ENCODE measurements at regions not wholly inside any gene's neighbourhood (a gene's known extent, or its start where the extent isn't known, plus 50 kb on each side); places are given as distances from the start of the nearest gene placed in this dataset.

GRCh38 chr11:121944556-121945230, 171.3 kb downstream of the BLID start:
- DNase-seq (ENCODE audit: low read depth), result no peak

GRCh38 chr11:121938076-121938475, 177.9 kb downstream of the BLID start:
- no peak for DNase-seq (ENCODE audit: low read depth)

- DNase-seq (ENCODE audit: low read depth), result peak; percentile 76
These were observed 179.1 kb downstream of the BLID start for GRCh38 chr11:121936781-121937447.

- DNase-seq (ENCODE audit: low read depth), result no peak
These were observed 179.6 kb downstream of the BLID start for GRCh38 chr11:121936370-121936769.

GRCh38 chr11:121933694-121934093, 182.3 kb downstream of the BLID start:
- DNase-seq (ENCODE audit: low read depth), result no peak

GRCh38 chr11:121933294-121933693, 182.7 kb downstream of the BLID start:
- DNase-seq (ENCODE audit: low read depth), result no peak

GRCh38 chr11:121932646-121933185, 183.3 kb downstream of the BLID start:
- no peak for DNase-seq (ENCODE audit: low read depth)

- DNase-seq (ENCODE audit: low read depth), result no peak
These were observed 184.2 kb downstream of the BLID start for GRCh38 chr11:121931748-121932352.

GRCh38 chr11:121931121-121931520, 184.9 kb downstream of the BLID start:
- DNase-seq (ENCODE audit: low read depth), result no peak

GRCh38 chr11:121930004-121930965, 185.7 kb downstream of the BLID start:
- no peak for DNase-seq (ENCODE audit: low read depth)

GRCh38 chr11:121929581-121929980, 186.4 kb downstream of the BLID start:
- DNase-seq (ENCODE audit: low read depth), result no peak

GRCh38 chr11:121928597-121929580, 187.1 kb downstream of the BLID start:
- no peak for DNase-seq (ENCODE audit: low read depth)

GRCh38 chr11:121927789-121928188, 188.2 kb downstream of the BLID start:
- no peak for DNase-seq (ENCODE audit: low read depth)

GRCh38 chr11:121927097-121927785, 188.8 kb downstream of the BLID start:
- DNase-seq (ENCODE audit: low read depth), result no peak

- DNase-seq (ENCODE audit: low read depth), result no peak
These were observed 191.8 kb downstream of the BLID start for GRCh38 chr11:121924191-121924590.

GRCh38 chr11:121917482-121917881, 198.5 kb downstream of the BLID start:
- DNase-seq (ENCODE audit: low read depth), result no peak

- no peak for DNase-seq (ENCODE audit: low read depth)
These were observed 201.4 kb downstream of the BLID start for GRCh38 chr11:121914508-121915059.

- DNase-seq (ENCODE audit: low read depth), result no peak
These were observed 206.4 kb downstream of the BLID start for GRCh38 chr11:121909596-121909995.

GRCh38 chr11:121907379-121907778, 208.6 kb downstream of the BLID start:
- no peak for DNase-seq (ENCODE audit: low read depth)

- no peak for DNase-seq (ENCODE audit: low read depth)
These were observed 211.9 kb downstream of the BLID start for GRCh38 chr11:121904148-121904547.

Data from HS-5 (cell line).